DND-41 (cell line): ENCODE measurements at regions not wholly inside any gene's neighbourhood (a gene's known extent, or its start where the extent isn't known, plus 50 kb on each side); places are given as distances from the start of the nearest gene placed in this dataset.

ENCODE experiments used
- ATAC-seq: fragments of 200-7000 bp; cut with Tn5 transposase; 3 replicates; pipeline ENCODE4 v1.9.1; 2021; ENCODE audit warnings: low read depth; ENCODE audit not compliant: insufficient read depth
- DNase-seq: peaks from one replicate; pipeline ENCODE4 v3.0.0-alpha.2; 2020
- H2AFZ ChIP-seq: 2 replicates; pipeline ENCODE4 v1.6.0; 2012; ENCODE audit warnings: low read depth, low read length
- H3K27ac ChIP-seq: 2 replicates; pipeline ENCODE4 v1.5.1; 2012; ENCODE audit warnings: low read length, inconsistent platforms
- H3K27me3 ChIP-seq: fragments of 200-600 bp; sonication (generic); 2 replicates; pipeline ENCODE4 v1.6.0; 2012; ENCODE audit warnings: low read length, mild to moderate bottlenecking, inconsistent platforms; ENCODE audit not compliant: insufficient read depth, poor library complexity
- H3K36me3 ChIP-seq: 2 replicates; pipeline ENCODE4 v1.5.1; 2012; ENCODE audit warnings: low read length, inconsistent platforms; ENCODE audit not compliant: insufficient read depth
- H3K4me1 ChIP-seq: 2 replicates; pipeline ENCODE4 v1.5.1; 2012; ENCODE audit warnings: mild to moderate bottlenecking, low read length; ENCODE audit not compliant: insufficient read depth
- H3K4me2 ChIP-seq: 2 replicates; pipeline ENCODE4 v1.6.0; 2012; ENCODE audit warnings: mild to moderate bottlenecking, moderate library complexity, low read length, inconsistent platforms; ENCODE audit not compliant: insufficient read depth
- H3K4me3 ChIP-seq, 2 experiments: fragments of 200-600 bp in 1 of 2; shearing (Covaris generic) in 1 of 2; 2 replicates each; pipeline ENCODE4 v1.5.1; 2012 to 2016; ENCODE audit warnings: inconsistent platforms in 2 of 2, low read length in 2 of 2, mild to moderate bottlenecking in 2 of 2, low read depth in 1 of 2, moderate library complexity in 1 of 2
- H3K79me2 ChIP-seq: 2 replicates; pipeline ENCODE4 v1.6.0; 2012; ENCODE audit warnings: low read length, inconsistent platforms; ENCODE audit not compliant: insufficient read depth
- H3K9ac ChIP-seq: 2 replicates; pipeline ENCODE4 v1.6.0; 2012; ENCODE audit warnings: low read depth, mild to moderate bottlenecking, inconsistent platforms, low read length, moderate library complexity
- H3K9me3 ChIP-seq: 2 replicates; pipeline ENCODE4 v1.5.1; 2012; ENCODE audit warnings: low read length, moderate library complexity, mild to moderate bottlenecking, inconsistent platforms; ENCODE audit not compliant: insufficient read depth, severe bottlenecking
- H4K20me1 ChIP-seq: 2 replicates; pipeline ENCODE4 v1.6.0; 2012; ENCODE audit warnings: low read length; ENCODE audit not compliant: insufficient read depth
- CTCF ChIP-seq: IDR thresholded peaks from 2 replicates; pipeline ENCODE4 v1.5.1; 2012; ENCODE audit warnings: borderline replicate concordance, low read length, moderate library complexity, mild to moderate bottlenecking; ENCODE audit not compliant: poor library complexity, severe bottlenecking; ENCODE audit errors: extremely low read depth
- EZH2 ChIP-seq: IDR thresholded peaks from 3 replicates; pipeline ENCODE4 v1.6.1; 2012; ENCODE audit warnings: borderline replicate concordance, low read depth, mild to moderate bottlenecking, moderate library complexity, low read length, inconsistent platforms; ENCODE audit not compliant: severe bottlenecking

- ATAC-seq = no peak
- Histone ChIP-seq H3K4me3 (no peak overlapping the region), H3K36me3 (no peaks in the 10 kb centered on the region)
These were observed 117.4 kb upstream of the NPAS2 start for GRCh38 chr2:100702438-100703109.

GRCh38 chr2:100703213-100703612 is 116.7 kb upstream of the NPAS2 start:
- ATAC-seq (no peak), DNase-seq (no peak)
- no peaks in the 10 kb centered on the region for H4K20me1 ChIP-seq
- no peak overlapping the region for H2AFZ ChIP-seq
- no peak overlapping the region for H3K4me3 ChIP-seq
- no peaks in the 10 kb centered on the region for H3K79me2 ChIP-seq
- no peak for TF ChIP-seq EZH2
- TF ChIP-seq CTCF = no peak
- H3K9ac ChIP-seq = no peak overlapping the region
- H3K4me1 ChIP-seq = no peaks in the 10 kb centered on the region
- no peaks in the 10 kb centered on the region for H3K27me3 ChIP-seq
- H3K9me3 ChIP-seq = no peaks in the 10 kb centered on the region
- H3K4me2 ChIP-seq = no peak overlapping the region
- H3K36me3 ChIP-seq = no peaks in the 10 kb centered on the region
- no peak overlapping the region for H3K27ac ChIP-seq

More at GRCh38 chr2:100702438-100703109, 117.4 kb upstream of the NPAS2 start:
- Histone ChIP-seq H3K27ac (no peak overlapping the region), H3K4me1 (no peaks in the 10 kb centered on the region), H3K79me2 (no peaks in the 10 kb centered on the region), H3K9me3 (peaks cover 2% of the 10 kb centered on the region), H3K9ac (no peak overlapping the region), H2AFZ (no peak overlapping the region), H3K4me2 (no peak overlapping the region), H3K27me3 (no peaks in the 10 kb centered on the region), H4K20me1 (no peaks in the 10 kb centered on the region)
- TF ChIP-seq CTCF = no peak
- no peak for TF ChIP-seq EZH2
- DNase-seq = no peak

DNA sequence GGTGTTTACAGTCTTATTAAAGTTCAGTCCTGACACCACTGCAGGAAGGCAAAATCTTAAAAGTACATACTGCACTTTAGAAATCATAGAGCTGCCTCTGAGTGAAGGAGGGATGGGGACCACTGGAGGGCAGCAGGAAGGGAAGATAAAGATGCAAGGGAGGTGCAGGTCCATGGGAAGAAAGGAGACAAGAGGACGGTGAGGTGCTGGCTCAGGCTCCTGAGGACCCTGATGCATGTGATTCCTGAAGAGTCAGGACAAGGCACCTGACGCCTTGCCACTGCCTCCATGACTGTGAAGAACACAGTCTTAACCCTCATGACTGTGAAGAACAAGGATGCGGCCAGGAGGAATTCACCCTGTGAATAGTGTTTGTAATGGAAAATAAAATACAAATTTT is 116.2 kb upstream of the NPAS2 start:
- Histone ChIP-seq H3K36me3 (no peaks in the 10 kb centered on the region), H3K4me3 (no peak overlapping the region), H4K20me1 (no peaks in the 10 kb centered on the region), H3K4me2 (no peak overlapping the region), H3K27ac (no peak overlapping the region), H3K4me1 (no peaks in the 10 kb centered on the region), H3K79me2 (no peaks in the 10 kb centered on the region), H3K9ac (no peak overlapping the region), H3K9me3 (no peaks in the 10 kb centered on the region), H2AFZ (no peak overlapping the region), H3K27me3 (no peaks in the 10 kb centered on the region)
- ATAC-seq (no peak), DNase-seq (no peak)
- TF ChIP-seq EZH2 (no peak), CTCF (peak; percentile 13)
